ENCODE measurements at regions not wholly inside any gene's neighbourhood (a gene's known extent, or its start where the extent isn't known, plus 50 kb on each side); places are given as distances from the start of the nearest gene placed in this dataset.

GRCh38 chr22:46079861-46080821, 70.2 kb upstream of the PPARA start:
- Mint-ChIP-seq H3K9me3 (no peaks in the 10 kb centered on the region), H3K36me3 (peaks cover 5 to 24% of the 10 kb centered on the region in 2 donors), H3K27ac (no peak overlapping the region), H3K4me1 (peaks cover 4 to 15% of the 10 kb centered on the region in 2 donors), H3K4me3 (no peak overlapping the region), H3K27me3 (no peaks in the 10 kb centered on the region)
- DNase-seq = no peak
- no peak for ATAC-seq (replicated peaks)

- H3K9me3 Mint-ChIP-seq = no peaks in the 10 kb centered on the region
- no peak overlapping the region for H3K27ac Mint-ChIP-seq
- no peak overlapping the region for H3K4me3 Mint-ChIP-seq
- peaks cover 2 to 14% of the 10 kb centered on the region in 2 donors for H3K4me1 Mint-ChIP-seq
- peaks cover 5 to 17% of the 10 kb centered on the region in 2 donors for H3K36me3 Mint-ChIP-seq
- no peak for DNase-seq
- no peaks in the 10 kb centered on the region for H3K27me3 Mint-ChIP-seq
- ATAC-seq (replicated peaks) = no peak
These were observed 69.1 kb upstream of the PPARA start for GRCh38 chr22:46081036-46081830.

- H3K4me3 Mint-ChIP-seq = no peak overlapping the region
- no peak for DNase-seq
- H3K36me3 Mint-ChIP-seq = peaks cover 5 to 15% of the 10 kb centered on the region in 2 donors
- H3K27ac Mint-ChIP-seq = no peak overlapping the region
- ATAC-seq (replicated peaks) = no peak
- no peaks in the 10 kb centered on the region for H3K9me3 Mint-ChIP-seq
- peaks cover 2 to 8% of the 10 kb centered on the region in 2 donors for H3K4me1 Mint-ChIP-seq
- H3K27me3 Mint-ChIP-seq = no peaks in the 10 kb centered on the region
These were observed 68.5 kb upstream of the PPARA start for GRCh38 chr22:46081831-46082210.

GRCh38 chr22:46082633-46083032, 67.7 kb upstream of the PPARA start:
- DNase-seq = no peak
- Mint-ChIP-seq H3K4me1 (peaks cover 2 to 5% of the 10 kb centered on the region in 2 donors), H3K27ac (no peak overlapping the region)

GRCh38 chr22:46083383-46084350, 66.7 kb upstream of the PPARA start:
- no peak for DNase-seq
- H3K4me3 Mint-ChIP-seq = no peak overlapping the region
- H3K4me1 Mint-ChIP-seq = peaks cover 2 to 5% of the 10 kb centered on the region in 2 donors
- H3K9me3 Mint-ChIP-seq = no peaks in the 10 kb centered on the region
- H3K36me3 Mint-ChIP-seq = peaks cover 10 to 21% of the 10 kb centered on the region in 2 donors
- H3K27ac Mint-ChIP-seq = no peak overlapping the region
- H3K27me3 Mint-ChIP-seq = no peaks in the 10 kb centered on the region
- no peak for ATAC-seq (replicated peaks)

More at GRCh38 chr22:46082633-46083032, 67.7 kb upstream of the PPARA start:
- no peak overlapping the region for H3K4me3 Mint-ChIP-seq
- ATAC-seq (replicated peaks) = no peak
- H3K36me3 Mint-ChIP-seq = peaks cover 5 to 17% of the 10 kb centered on the region in 2 donors
- H3K27me3 Mint-ChIP-seq = no peaks in the 10 kb centered on the region
- H3K9me3 Mint-ChIP-seq = no peaks in the 10 kb centered on the region

- DNase-seq (no peak), ATAC-seq (replicated peaks) (no peak)
- Mint-ChIP-seq H3K4me3 (no peak overlapping the region), H3K9me3 (no peaks in the 10 kb centered on the region), H3K4me1 (peaks cover 2 to 5% of the 10 kb centered on the region in 2 donors), H3K36me3 (peaks cover 7 to 21% of the 10 kb centered on the region in 2 donors), H3K27me3 (no peaks in the 10 kb centered on the region), H3K27ac (no peak overlapping the region)
These were observed 66.0 kb upstream of the PPARA start for GRCh38 chr22:46084376-46084775.

- peaks cover 7 to 21% of the 10 kb centered on the region in 2 donors for H3K36me3 Mint-ChIP-seq
- ATAC-seq (replicated peaks) (no peak), DNase-seq (no peak)
- peaks cover 2 to 5% of the 10 kb centered on the region in 2 donors for H3K4me1 Mint-ChIP-seq
- H3K9me3 Mint-ChIP-seq = no peaks in the 10 kb centered on the region
- H3K27ac Mint-ChIP-seq = no peak overlapping the region
- no peaks in the 10 kb centered on the region for H3K27me3 Mint-ChIP-seq
- H3K4me3 Mint-ChIP-seq = no peak overlapping the region
These were observed 65.1 kb upstream of the PPARA start for GRCh38 chr22:46084943-46085827.

GRCh38 chr22:46085828-46086576, 64.3 kb upstream of the PPARA start:
- DNase-seq (no peak), ATAC-seq (replicated peaks) (no peak)
- Mint-ChIP-seq H3K27me3 (no peaks in the 10 kb centered on the region), H3K9me3 (no peaks in the 10 kb centered on the region), H3K27ac (peak overlapping the region; percentile 47), H3K36me3 (peaks cover 5 to 19% of the 10 kb centered on the region in 2 donors), H3K4me3 (no peak overlapping the region), H3K4me1 (peaks cover 2 to 5% of the 10 kb centered on the region in 2 donors)

- peaks cover 2 to 5% of the 10 kb centered on the region in 2 donors for H3K4me1 Mint-ChIP-seq
- H3K27ac Mint-ChIP-seq = peak overlapping the region; percentile 25
- DNase-seq = no peak
- no peaks in the 10 kb centered on the region for H3K27me3 Mint-ChIP-seq
- H3K36me3 Mint-ChIP-seq = peaks cover 9 to 16% of the 10 kb centered on the region in 2 donors
- ATAC-seq (replicated peaks) = no peak
- H3K9me3 Mint-ChIP-seq = no peaks in the 10 kb centered on the region
- H3K4me3 Mint-ChIP-seq = no peak overlapping the region
These were observed 63.6 kb upstream of the PPARA start for GRCh38 chr22:46086577-46087335.

- no peak overlapping the region for H3K27ac Mint-ChIP-seq
- no peaks in the 10 kb centered on the region for H3K27me3 Mint-ChIP-seq
- no peak for ATAC-seq (replicated peaks)
- no peak overlapping the region for H3K4me3 Mint-ChIP-seq
- peaks cover 2 to 5% of the 10 kb centered on the region in 2 donors for H3K4me1 Mint-ChIP-seq
- H3K36me3 Mint-ChIP-seq = peaks cover 10 to 12% of the 10 kb centered on the region in 2 donors
- DNase-seq = no peak
- no peaks in the 10 kb centered on the region for H3K9me3 Mint-ChIP-seq
These were observed 63.0 kb upstream of the PPARA start for GRCh38 chr22:46087336-46087690.

- H3K27me3 Mint-ChIP-seq = no peaks in the 10 kb centered on the region
- DNase-seq = no peak
- H3K36me3 Mint-ChIP-seq = peaks cover 10 to 14% of the 10 kb centered on the region in 2 donors
- peaks cover 2 to 5% of the 10 kb centered on the region in 2 donors for H3K4me1 Mint-ChIP-seq
- no peak overlapping the region for H3K27ac Mint-ChIP-seq
- no peak for ATAC-seq (replicated peaks)
- no peaks in the 10 kb centered on the region for H3K9me3 Mint-ChIP-seq
- no peak overlapping the region for H3K4me3 Mint-ChIP-seq
These were observed 62.5 kb upstream of the PPARA start for GRCh38 chr22:46087816-46088277.
